C4-2B (cell line): ENCODE measurements at regions not wholly inside any gene's neighbourhood (a gene's known extent, or its start where the extent isn't known, plus 50 kb on each side); places are given as distances from the start of the nearest gene placed in this dataset.

Experiments used
- ZFX ChIP-seq: fragments of 450-650 bp; IDR thresholded peaks from 2 replicates; pipeline ENCODE4 v1.6.1; 2017
- TF ChIP-seq, protein P1 (sequence below): fragments of 450-650 bp; conservative IDR thresholded peaks from 2 replicates; pipeline ENCODE4 v1.5.1; 2017; ENCODE audit warnings: mild to moderate bottlenecking

DNA sequence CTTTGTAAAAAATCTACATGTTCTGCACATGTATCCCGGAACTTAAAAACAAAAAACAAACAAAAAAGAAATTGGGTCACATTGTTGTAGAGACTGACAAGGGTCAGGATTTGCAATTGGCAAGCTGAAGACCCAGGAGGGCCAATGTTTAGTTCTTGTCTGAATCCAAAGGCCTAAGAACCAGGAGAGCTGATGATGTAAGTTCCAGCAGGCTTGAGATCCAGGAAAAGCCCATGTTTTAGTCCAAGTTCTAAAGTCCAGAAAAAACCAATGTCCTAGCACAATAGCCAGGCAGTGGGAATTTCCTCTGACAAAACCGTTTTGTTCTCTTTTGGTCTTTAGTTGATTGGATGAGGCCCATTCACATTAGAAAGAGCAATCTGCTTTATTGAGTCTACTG is 244.9 kb downstream of the DMAC1 start:
- TF ChIP-seq, protein P1, sequence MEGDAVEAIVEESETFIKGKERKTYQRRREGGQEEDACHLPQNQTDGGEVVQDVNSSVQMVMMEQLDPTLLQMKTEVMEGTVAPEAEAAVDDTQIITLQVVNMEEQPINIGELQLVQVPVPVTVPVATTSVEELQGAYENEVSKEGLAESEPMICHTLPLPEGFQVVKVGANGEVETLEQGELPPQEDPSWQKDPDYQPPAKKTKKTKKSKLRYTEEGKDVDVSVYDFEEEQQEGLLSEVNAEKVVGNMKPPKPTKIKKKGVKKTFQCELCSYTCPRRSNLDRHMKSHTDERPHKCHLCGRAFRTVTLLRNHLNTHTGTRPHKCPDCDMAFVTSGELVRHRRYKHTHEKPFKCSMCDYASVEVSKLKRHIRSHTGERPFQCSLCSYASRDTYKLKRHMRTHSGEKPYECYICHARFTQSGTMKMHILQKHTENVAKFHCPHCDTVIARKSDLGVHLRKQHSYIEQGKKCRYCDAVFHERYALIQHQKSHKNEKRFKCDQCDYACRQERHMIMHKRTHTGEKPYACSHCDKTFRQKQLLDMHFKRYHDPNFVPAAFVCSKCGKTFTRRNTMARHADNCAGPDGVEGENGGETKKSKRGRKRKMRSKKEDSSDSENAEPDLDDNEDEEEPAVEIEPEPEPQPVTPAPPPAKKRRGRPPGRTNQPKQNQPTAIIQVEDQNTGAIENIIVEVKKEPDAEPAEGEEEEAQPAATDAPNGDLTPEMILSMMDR: no peak
- TF ChIP-seq ZFX: no peak
